Neuronal stem cell (in vitro differentiated cells): ENCODE measurements at regions not wholly inside any gene's neighbourhood (a gene's known extent, or its start where the extent isn't known, plus 50 kb on each side); places are given as distances from the start of the nearest gene placed in this dataset.

Experiments used
- DNase-seq: peaks from one replicate; pipeline ENCODE4 v3.0.0-alpha.2; 2013; ENCODE audit warnings: low spot score
- H2AFZ ChIP-seq: one replicate; pipeline ENCODE4 v1.6.1; 2013; ENCODE audit warnings: mild to moderate bottlenecking, low read length, inconsistent platforms
- H2AK5ac ChIP-seq: 2 replicates; pipeline ENCODE4 v1.6.1; 2013; ENCODE audit warnings: low read depth, mild to moderate bottlenecking, inconsistent platforms, low read length, moderate library complexity, mixed read lengths
- H2BK120ac ChIP-seq: 2 replicates; pipeline ENCODE4 v1.6.1; 2013; ENCODE audit warnings: low read depth, mild to moderate bottlenecking, inconsistent platforms, low read length, moderate library complexity, mixed read lengths
- H2BK12ac ChIP-seq: one replicate; pipeline ENCODE4 v1.6.1; 2013; ENCODE audit warnings: low read length, inconsistent platforms
- H2BK15ac ChIP-seq: 2 replicates; pipeline ENCODE4 v1.6.1; 2013; ENCODE audit warnings: mild to moderate bottlenecking, low read length, inconsistent platforms, mixed read lengths
- H2BK5ac ChIP-seq: one replicate; pipeline ENCODE4 v1.6.1; 2013; ENCODE audit warnings: inconsistent platforms, mild to moderate bottlenecking, low read length, moderate library complexity
- H3K14ac ChIP-seq: one replicate; pipeline ENCODE4 v1.6.1; 2013; ENCODE audit warnings: low read length, inconsistent platforms
- H3K18ac ChIP-seq: 2 replicates; pipeline ENCODE4 v1.6.1; 2013; ENCODE audit warnings: low read length, inconsistent platforms
- H3K23ac ChIP-seq: 2 replicates; pipeline ENCODE4 v1.6.1; 2013; ENCODE audit warnings: low read depth, mild to moderate bottlenecking, mixed read lengths, low read length, inconsistent platforms; ENCODE audit not compliant: poor library complexity
- H3K27ac ChIP-seq: replicated peaks from 3 replicates; pipeline ENCODE4 v1.5.1; 2013; ENCODE audit warnings: low read length, inconsistent platforms
- H3K27me3 ChIP-seq, 3 experiments: 2 replicates each; pipeline ENCODE4 v1.6.1; 2013; ENCODE audit warnings: low read length in 3 of 3, mild to moderate bottlenecking in 2 of 3, inconsistent platforms in 1 of 3, low read depth in 1 of 3, mixed read lengths in 1 of 3, moderate library complexity in 1 of 3; ENCODE audit not compliant: control insufficient read depth in 3 of 3, insufficient read depth in 3 of 3
- H3K36me3 ChIP-seq, 2 donors: replicated peaks in 1 of 2; 2 replicates each; pipeline ENCODE4 v1.6.1; 2013; ENCODE audit warnings: low read length in 2 of 2; ENCODE audit not compliant: control insufficient read depth in 2 of 2, insufficient read depth in 2 of 2
- H3K4ac ChIP-seq: 2 replicates; pipeline ENCODE4 v1.6.1; 2013; ENCODE audit warnings: inconsistent platforms, mild to moderate bottlenecking, low read length, moderate library complexity
- H3K4me1 ChIP-seq, 2 donors: 1 replicate in 1 of 2; 2 replicates in 1 of 2; pipeline ENCODE4 v1.6.1; 2013; ENCODE audit warnings: low read length in 2 of 2, low read depth in 1 of 2; ENCODE audit not compliant: control insufficient read depth in 2 of 2, insufficient read depth in 1 of 2
- H3K4me2 ChIP-seq: one replicate; pipeline ENCODE4 v1.6.1; 2013; ENCODE audit warnings: mild to moderate bottlenecking, low read length, inconsistent platforms; ENCODE audit not compliant: insufficient read depth, poor library complexity, severe bottlenecking
- H3K4me3 ChIP-seq, 2 donors: 2 replicates each; pipeline ENCODE4 v1.5.1; 2013; ENCODE audit warnings: low read length in 2 of 2, mild to moderate bottlenecking in 2 of 2, inconsistent platforms in 1 of 2, moderate library complexity in 1 of 2
- H3K79me1 ChIP-seq: one replicate; pipeline ENCODE4 v1.6.1; 2013; ENCODE audit warnings: low read depth, mild to moderate bottlenecking, inconsistent platforms, low read length, moderate library complexity
- H3K9ac ChIP-seq: one replicate; pipeline ENCODE4 v1.6.1; 2013; ENCODE audit warnings: mild to moderate bottlenecking, low read depth, low read length, inconsistent platforms; ENCODE audit not compliant: poor library complexity
- H3K9me3 ChIP-seq, 2 donors: replicated peaks in 1 of 2; 2 replicates each; pipeline versions ENCODE3 to v1.6.1; 2013; ENCODE audit warnings: low read length in 2 of 2, mild to moderate bottlenecking in 2 of 2, inconsistent platforms in 1 of 2, low read depth in 1 of 2, mixed read lengths in 1 of 2, moderate library complexity in 1 of 2; ENCODE audit not compliant: control insufficient read depth in 2 of 2, insufficient read depth in 1 of 2
- H4K8ac ChIP-seq: one replicate; pipeline ENCODE4 v1.6.1; 2013; ENCODE audit warnings: low read depth, mild to moderate bottlenecking, inconsistent platforms, low read length, moderate library complexity
- H4K91ac ChIP-seq: one replicate; pipeline ENCODE4 v1.6.1; 2013; ENCODE audit warnings: low read length, low read depth, mild to moderate bottlenecking, inconsistent platforms; ENCODE audit not compliant: poor library complexity
- WGBS, 2 donors: extraction: QIAGEN DNeasy Blood & Tissue Kit; methylation state at CpG; one replicate each; pipeline ENCODE4 v1.1.7; 2013; ENCODE audit warnings: missing lambda C conversion rate in 2 of 2, mixed read lengths in 1 of 2; ENCODE audit not compliant: insufficient read length in 2 of 2, insufficient replicate concordance in 1 of 2; ENCODE audit errors: extremely low coverage in 2 of 2; 5-methylcytosine and 5-hydroxymethylcytosine counted together

DNA sequence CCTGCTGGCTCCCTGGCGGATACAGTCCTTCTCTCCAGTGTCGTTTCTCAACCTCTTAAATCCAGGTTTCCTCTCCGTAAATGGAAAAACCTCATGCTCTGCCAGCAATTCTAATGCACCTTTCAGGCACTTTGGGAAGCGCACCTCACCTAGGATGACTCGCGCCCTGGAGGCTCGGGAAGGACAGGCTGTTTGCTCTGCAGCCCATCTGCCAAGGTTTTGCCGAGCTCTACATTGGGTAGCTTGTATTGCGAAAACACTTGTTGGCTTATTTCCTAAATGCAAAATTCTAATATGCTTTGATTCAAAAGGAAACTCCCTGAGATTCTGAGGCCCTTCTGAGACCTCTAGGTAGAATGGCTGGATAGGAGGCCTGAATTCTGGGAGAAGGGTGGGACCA is 102.6 kb upstream of the MLN start:
- DNase-seq, result no peak
- H3K23ac ChIP-seq, result no peak overlapping the region
- no peaks in the 10 kb centered on the region for H3K79me1 ChIP-seq
- no peak overlapping the region for H3K18ac ChIP-seq
- WGBS, 2 donors, result no CpG with 5 or more reads among the region's 9 CpGs
- H3K9ac ChIP-seq, result no peak overlapping the region
- no peak overlapping the region for H3K4me3 ChIP-seq
- no peaks in the 10 kb centered on the region for H3K36me3 ChIP-seq
- H3K27ac ChIP-seq, result no peak overlapping the region
- H3K4ac ChIP-seq, result no peak overlapping the region
- no peak overlapping the region for H3K14ac ChIP-seq
- no peaks in the 10 kb centered on the region for H3K9me3 ChIP-seq
- H4K91ac ChIP-seq, result no peak overlapping the region
- H2AFZ ChIP-seq, result no peak overlapping the region
- H2BK15ac ChIP-seq, result no peak overlapping the region
- H2AK5ac ChIP-seq, result no peak overlapping the region
- no peak overlapping the region for H2BK120ac ChIP-seq
- H2BK12ac ChIP-seq, result no peak overlapping the region
- H3K27me3 ChIP-seq, result peaks cover 0 to 8% (median 0%) of the 10 kb centered on the region in 3 experiments
- H3K4me1 ChIP-seq, result peaks cover 13 to 23% of the 10 kb centered on the region in 2 donors
- H2BK5ac ChIP-seq, result no peak overlapping the region
- no peak overlapping the region for H3K4me2 ChIP-seq
- no peak overlapping the region for H4K8ac ChIP-seq

GRCh38 chr6:33905071-33905609 is 101.3 kb upstream of the MLN start:
- Histone ChIP-seq H3K27me3 (peaks cover 0 to 8% (median 0%) of the 10 kb centered on the region in 3 experiments), H3K14ac (no peak overlapping the region), H3K4me3 (no peak overlapping the region), H2BK5ac (no peak overlapping the region), H3K4ac (no peak overlapping the region), H3K23ac (no peak overlapping the region), H3K4me1 (peaks cover 10 to 23% of the 10 kb centered on the region in 2 donors), H2BK12ac (no peak overlapping the region), H3K36me3 (no peaks in the 10 kb centered on the region), H3K18ac (no peak overlapping the region), H3K4me2 (no peak overlapping the region), H3K9ac (no peak overlapping the region), H2BK120ac (no peak overlapping the region), H3K27ac (no peak overlapping the region), H3K9me3 (no peaks in the 10 kb centered on the region), H3K79me1 (no peaks in the 10 kb centered on the region), H4K8ac (no peak overlapping the region), H2AK5ac (no peak overlapping the region), H4K91ac (no peak overlapping the region), H2AFZ (peak overlapping the region; percentile 66), H2BK15ac (no peak overlapping the region)
- WGBS, 2 donors, result no CpG with 5 or more reads among the region's 8 CpGs
- DNase-seq, result no peak

- Histone ChIP-seq H2AK5ac (no peak overlapping the region), H3K4me3 (no peak overlapping the region), H4K91ac (no peak overlapping the region), H2BK5ac (no peak overlapping the region), H4K8ac (no peak overlapping the region), H2BK120ac (no peak overlapping the region), H3K14ac (no peak overlapping the region), H2BK15ac (no peak overlapping the region), H2AFZ (peak overlapping the region; percentile 66), H3K27me3 (peaks cover 0 to 8% (median 0%) of the 10 kb centered on the region in 3 experiments), H3K9me3 (no peaks in the 10 kb centered on the region), H3K23ac (no peak overlapping the region), H3K4ac (no peak overlapping the region), H3K79me1 (no peaks in the 10 kb centered on the region), H3K4me2 (no peak overlapping the region), H3K36me3 (no peaks in the 10 kb centered on the region), H3K18ac (no peak overlapping the region), H3K9ac (no peak overlapping the region), H3K4me1 (peaks cover 10 to 23% of the 10 kb centered on the region in 2 donors), H3K27ac (peak overlapping the region; percentile 43), H2BK12ac (no peak overlapping the region)
- WGBS, 2 donors, result no CpG with 5 or more reads among the region's 2 CpGs
- no peak for DNase-seq
Measured at GRCh38 chr6:33904747-33905065, 100.9 kb upstream of the MLN start.

DNA sequence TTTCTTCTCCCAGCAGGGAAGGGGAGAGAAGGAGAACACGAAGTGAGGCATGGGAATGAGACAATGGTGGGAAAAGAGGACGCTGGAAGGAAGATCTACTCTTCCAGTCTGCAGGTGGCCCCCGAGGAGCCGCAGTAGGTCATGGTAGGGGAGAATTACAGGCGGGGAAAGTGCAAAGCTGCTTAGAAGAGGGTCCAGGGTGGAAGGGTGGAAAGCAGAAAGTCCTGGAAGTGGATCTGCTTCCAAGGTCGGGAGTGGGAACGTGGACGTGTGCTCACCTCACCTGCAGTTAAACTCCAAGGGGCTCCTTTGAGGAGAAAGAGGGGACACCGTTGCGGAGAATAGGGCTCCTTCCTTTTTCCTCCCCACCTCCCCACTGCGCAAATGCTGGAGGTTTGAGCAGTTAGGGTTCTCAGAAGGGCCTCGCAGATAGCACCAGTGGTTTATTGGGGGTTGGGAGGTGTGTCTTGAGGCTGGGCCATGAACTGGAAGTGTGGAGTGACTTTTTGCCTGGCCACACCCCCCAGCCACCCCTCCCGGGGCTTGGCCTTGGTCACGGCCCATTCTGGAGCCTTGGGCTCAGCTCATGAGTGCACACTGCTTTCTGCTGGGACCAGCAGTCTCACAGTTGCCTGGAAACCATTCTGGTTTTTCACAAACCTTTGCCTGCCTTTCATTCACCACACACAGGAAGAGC is 100.4 kb upstream of the MLN start:
- no peak overlapping the region for H4K91ac ChIP-seq
- H3K79me1 ChIP-seq, result no peaks in the 10 kb centered on the region
- H3K9me3 ChIP-seq, result no peaks in the 10 kb centered on the region
- DNase-seq, result no peak
- no peak overlapping the region for H3K14ac ChIP-seq
- no peak overlapping the region for H2BK5ac ChIP-seq
- peaks cover 10 to 23% of the 10 kb centered on the region in 2 donors for H3K4me1 ChIP-seq
- no peak overlapping the region for H3K23ac ChIP-seq
- peak overlapping the region; percentile 35 for H3K18ac ChIP-seq
- no peaks in the 10 kb centered on the region for H3K36me3 ChIP-seq
- no peak overlapping the region for H3K4me3 ChIP-seq
- peak overlapping the region; percentile 16 for H2BK12ac ChIP-seq
- H3K4me2 ChIP-seq, result no peak overlapping the region
- no peak overlapping the region for H2BK15ac ChIP-seq
- no peak overlapping the region for H3K4ac ChIP-seq
- peak overlapping the region; percentile 20 for H2BK120ac ChIP-seq
- no peak overlapping the region for H2AK5ac ChIP-seq
- H3K9ac ChIP-seq, result no peak overlapping the region
- peaks cover 0 to 8% (median 0%) of the 10 kb centered on the region in 3 experiments for H3K27me3 ChIP-seq
- H4K8ac ChIP-seq, result no peak overlapping the region
- no CpG with 5 or more reads among the region's 14 CpGs for WGBS, 2 donors
- peak overlapping the region; percentile 66 for H2AFZ ChIP-seq
- peak overlapping the region; percentile 43 for H3K27ac ChIP-seq
